B cell (primary cell): ENCODE measurements at regions not wholly inside any gene's neighbourhood (a gene's known extent, or its start where the extent isn't known, plus 50 kb on each side); places are given as distances from the start of the nearest gene placed in this dataset.

ENCODE experiments used
- ATAC-seq: fragments of 200-7000 bp; cut with Tn5 transposase; one replicate; pipeline ENCODE4 v1.10.0; 2021; ENCODE audit warnings: low read depth, mild to moderate bottlenecking, moderate number of reproducible peaks, moderate library complexity
- CTCF ChIA-PET: fragments of 350-600 bp; sonication (Branson Sonifier 250); formaldehyde crosslinking; loops from one replicate; lab custom pipeline; 2021; ENCODE audit warnings: antibody characterized with exemption, inconsistent platforms; lab: Charles Lee
- POLR2A ChIA-PET: fragments of 350-600 bp; sonication (Branson Sonifier 250); formaldehyde crosslinking; loops from one replicate; lab custom pipeline; 2021; ENCODE audit warnings: antibody characterized with exemption; lab: Charles Lee
- DNase-seq: peaks from one replicate; pipeline ENCODE4 v3.0.0; 2013
- H2AFZ ChIP-seq: 2 replicates; pipeline ENCODE4 v1.6.1; 2012; ENCODE audit warnings: mild to moderate bottlenecking, low read depth, low read length; ENCODE audit not compliant: insufficient read depth, poor library complexity, severe bottlenecking
- H3K27ac ChIP-seq, 2 donors: 1 replicate in 1 of 2; 2 replicates in 1 of 2; pipeline ENCODE4 v1.5.1; 2012 to 2013; ENCODE audit warnings: low read length in 2 of 2, mild to moderate bottlenecking in 2 of 2, moderate library complexity in 1 of 2
- H3K27me3 ChIP-seq, 4 experiments: fragments of 200-600 bp in 1 of 4; sonication (generic) in 1 of 4; replicated peaks in 1 of 4; 1 replicate in 2 of 4; 2 replicates in 2 of 4; pipeline versions ENCODE4 v1.6.1 to v1.7.0; 2013 to 2016; ENCODE audit warnings: low read length in 3 of 4, mild to moderate bottlenecking in 2 of 4, mixed read lengths in 1 of 4, moderate library complexity in 1 of 4; ENCODE audit not compliant: insufficient read depth in 4 of 4, control insufficient read depth in 3 of 4; ENCODE audit errors: control extremely low read depth in 1 of 4
- H3K36me3 ChIP-seq, 2 experiments: replicated peaks in 1 of 2; 1 replicate in 1 of 2; 2 replicates in 1 of 2; pipeline versions ENCODE4 v1.6.1 to v1.7.1; 2013; ENCODE audit warnings: low read length in 1 of 2; ENCODE audit not compliant: insufficient read depth in 2 of 2, control insufficient read depth in 1 of 2; ENCODE audit errors: control extremely low read depth in 1 of 2, extremely low read depth in 1 of 2
- H3K4me1 ChIP-seq, 2 donors: fragments of 200-600 bp in 1 of 2; sonication (generic) in 1 of 2; 1 replicate in 1 of 2; 2 replicates in 1 of 2; pipeline versions ENCODE4 v1.5.1 to v1.6.1; 2013 to 2017; ENCODE audit warnings: low read length in 2 of 2; ENCODE audit not compliant: control insufficient read depth in 2 of 2, insufficient read depth in 2 of 2
- H3K4me2 ChIP-seq: replicated peaks from 2 replicates; pipeline ENCODE3; 2012; ENCODE audit warnings: mild to moderate bottlenecking, low read depth, low read length; ENCODE audit not compliant: poor library complexity, severe bottlenecking
- H3K4me3 ChIP-seq, 5 experiments: fragments of 200-600 bp in 1 of 5; sonication (generic) in 1 of 5; 1 replicate in 3 of 5; 2 replicates in 2 of 5; pipeline versions ENCODE4 v1.5.1 to v1.7.0; 2011 to 2016; ENCODE audit warnings: low read length in 4 of 5, mild to moderate bottlenecking in 4 of 5, low read depth in 2 of 5, control low read depth in 1 of 5, moderate library complexity in 1 of 5; ENCODE audit not compliant: insufficient read depth in 1 of 5; ENCODE audit errors: control extremely low read depth in 1 of 5, extremely low read depth in 1 of 5
- H3K79me2 ChIP-seq: fragments of 200-600 bp; sonication (generic); one replicate; pipeline ENCODE4 v1.6.0; 2016; ENCODE audit warnings: low read length; ENCODE audit not compliant: control insufficient read depth, insufficient read depth
- H3K9ac ChIP-seq: fragments of 200-600 bp; sonication (generic); 2 replicates; pipeline ENCODE4 v1.6.1; 2017; ENCODE audit warnings: mild to moderate bottlenecking, low read length, moderate library complexity
- H3K9me3 ChIP-seq, 3 donors: one replicate each; pipeline versions ENCODE4 v1.6.1 to v1.7.1; 2013; ENCODE audit warnings: low read length in 2 of 3; ENCODE audit not compliant: control insufficient read depth in 2 of 3, insufficient read depth in 1 of 3; ENCODE audit errors: control extremely low read depth in 1 of 3
- H4K20me1 ChIP-seq: 2 replicates; pipeline ENCODE4 v1.6.0; 2012; ENCODE audit warnings: mild to moderate bottlenecking, low read length; ENCODE audit not compliant: insufficient read depth, control insufficient read depth, poor library complexity, severe bottlenecking
- H3K27ac Mint-ChIP-seq: one replicate; pipeline ENCODE4 v1.8.0; 2021; ENCODE audit warnings: mixed read lengths
- H3K27me3 Mint-ChIP-seq: one replicate; pipeline ENCODE4 v1.8.0; 2021; ENCODE audit warnings: mixed read lengths
- H3K4me1 Mint-ChIP-seq: one replicate; pipeline ENCODE4 v1.8.0; 2021; ENCODE audit warnings: mixed read lengths
- H3K4me3 Mint-ChIP-seq: one replicate; pipeline ENCODE4 v1.8.0; 2021; ENCODE audit warnings: mixed read lengths
- H3K9me3 Mint-ChIP-seq: one replicate; pipeline ENCODE4 v1.8.0; 2022; ENCODE audit warnings: mixed read lengths; ENCODE audit not compliant: insufficient read depth
- CTCF ChIP-seq: fragments of 200-600 bp; IDR thresholded peaks from one replicate; pipeline ENCODE4 v1.8.0; 2022; ENCODE audit warnings: antibody characterized with exemption, mild to moderate bottlenecking
- EZH2 ChIP-seq: IDR thresholded peaks from 2 replicates; pipeline ENCODE4 v1.6.1; 2012; ENCODE audit warnings: borderline replicate concordance, low read depth, mild to moderate bottlenecking, moderate library complexity, low read length; ENCODE audit not compliant: insufficient read depth, poor library complexity, severe bottlenecking
- WGBS: methylation state at CpG from one replicate; pipeline ENCODE4 v1.1.5; 2013; ENCODE audit warnings: missing lambda C conversion rate; ENCODE audit not compliant: insufficient coverage; 5-methylcytosine and 5-hydroxymethylcytosine counted together
- intact Hi-C: fragments of 100-400 bp; cut with micrococcal nuclease; formaldehyde crosslinking; loops from one replicate; pipeline ENCODE4 v1.10.0; 2022

GRCh38 chr16:6364846-6365245 lies 967.8 kb upstream of the RBFOX1 start:
- Mint-ChIP-seq H3K9me3 (peaks cover 5% of the 10 kb centered on the region), H3K4me3 (no peak overlapping the region), H3K27me3 (no peaks in the 10 kb centered on the region), H3K27ac (no peak overlapping the region), H3K4me1 (no peaks in the 10 kb centered on the region)
- Histone ChIP-seq H3K27ac (no peak overlapping the region), H3K4me1 (no peaks in the 10 kb centered on the region), H4K20me1 (no peaks in the 10 kb centered on the region), H3K4me2 (no peak overlapping the region), H3K9ac (no peak overlapping the region), H3K9me3 (peaks cover 0 to 4% (median 0%) of the 10 kb centered on the region in 3 donors), H3K79me2 (no peaks in the 10 kb centered on the region), H3K27me3 (no peaks in the 10 kb centered on the region), H3K4me3 (no peak overlapping the region), H3K36me3 (no peaks in the 10 kb centered on the region), H2AFZ (no peak overlapping the region)
- CTCF ChIA-PET, result no interaction called here
- intact Hi-C loops, result no loop called here
- WGBS, result no CpG with 5 or more reads among the region's 3 CpGs
- POLR2A ChIA-PET, result no interaction called here
- ATAC-seq (no peak), DNase-seq (no peak)
- no peak for TF ChIP-seq CTCF
- TF ChIP-seq EZH2, result no peak

- no peak for ATAC-seq
- intact Hi-C loops, result no loop called here
- H3K79me2 ChIP-seq, result no peaks in the 10 kb centered on the region
- CTCF ChIA-PET, result no interaction called here
- no peaks in the 10 kb centered on the region for H3K4me1 ChIP-seq
- 55% methylated on average over 2 of the region's 6 CpGs for WGBS
- H4K20me1 ChIP-seq, result no peaks in the 10 kb centered on the region
- DNase-seq, result no peak
- peaks cover 0 to 4% (median 0%) of the 10 kb centered on the region in 3 donors for H3K9me3 ChIP-seq
- no peaks in the 10 kb centered on the region for H3K4me1 Mint-ChIP-seq
- H3K4me3 ChIP-seq, result no peak overlapping the region
- H3K27me3 ChIP-seq, result no peaks in the 10 kb centered on the region
- H3K9me3 Mint-ChIP-seq, result peaks cover 5% of the 10 kb centered on the region
- H3K27me3 Mint-ChIP-seq, result no peaks in the 10 kb centered on the region
- H3K27ac Mint-ChIP-seq, result no peak overlapping the region
- H2AFZ ChIP-seq, result no peak overlapping the region
- H3K4me3 Mint-ChIP-seq, result no peak overlapping the region
- H3K27ac ChIP-seq, result no peak overlapping the region
- no peak overlapping the region for H3K4me2 ChIP-seq
- H3K36me3 ChIP-seq, result no peaks in the 10 kb centered on the region
- TF ChIP-seq CTCF (no peak), EZH2 (no peak)
- no peak overlapping the region for H3K9ac ChIP-seq
- POLR2A ChIA-PET, result no interaction called here
These were observed 968.6 kb upstream of the RBFOX1 start for GRCh38 chr16:6363896-6364607.
